ENCODE measurements at regions not wholly inside any gene's neighbourhood (a gene's known extent, or its start where the extent isn't known, plus 50 kb on each side); places are given as distances from the start of the nearest gene placed in this dataset.

DNA sequence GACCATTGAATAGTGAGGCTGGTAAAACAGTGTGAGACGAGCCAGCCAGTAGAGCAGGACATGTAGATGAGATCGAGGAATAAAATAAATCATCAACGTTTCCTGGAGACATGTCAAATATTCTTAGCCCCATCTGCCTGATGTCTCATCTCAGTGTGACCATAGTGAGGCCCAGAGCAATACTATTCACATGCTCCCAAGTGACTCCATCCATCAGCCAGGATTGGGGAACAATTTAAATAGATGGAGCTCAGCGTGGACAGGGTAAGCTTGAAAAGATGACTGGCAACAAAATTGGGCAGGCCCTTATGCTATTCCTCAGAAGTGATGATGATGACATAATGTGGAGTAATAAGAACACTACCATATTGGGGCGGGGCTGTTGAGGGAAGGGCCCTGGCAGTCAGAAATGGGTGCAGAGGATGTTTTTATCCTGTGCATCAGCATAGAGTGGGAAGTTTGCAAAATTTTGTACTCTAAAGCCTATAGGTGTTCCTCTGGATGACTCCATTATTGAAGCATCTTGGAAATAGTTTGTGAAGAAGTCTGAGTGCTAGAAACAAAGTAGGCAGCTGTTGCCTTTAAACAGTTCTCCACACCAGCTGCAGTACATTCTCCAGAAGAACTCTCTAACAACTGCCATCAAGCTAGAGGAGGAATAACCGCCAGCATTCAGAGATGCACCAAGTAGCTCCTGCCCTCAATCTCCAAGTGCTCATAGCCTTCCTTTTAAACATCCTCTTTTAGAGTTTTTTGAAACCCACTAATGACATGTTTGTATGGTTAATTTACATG, 333.0 kb downstream of the DCHS2 start:
- TF ChIP-seq ZC3H10 (CRISPR knock-in tag; IDR thresholded peaks at IDR 0.05) (no peak), ESRRG (CRISPR knock-in tag; IDR thresholded peaks at IDR 0.05) (no peak), RARB (CRISPR knock-in tag; IDR thresholded peaks at IDR 0.05) (no peak), SNAI2 (CRISPR knock-in tag; IDR thresholded peaks at IDR 0.05) (no peak), CSDC2 (CRISPR knock-in tag; IDR thresholded peaks at IDR 0.05) (no peak), ZNF70 (CRISPR knock-in tag; IDR thresholded peaks at IDR 0.05) (no peak), ZFP30 (CRISPR knock-in tag; IDR thresholded peaks at IDR 0.05) (no peak), TOX (CRISPR knock-in tag; IDR thresholded peaks at IDR 0.05; ENCODE audit: borderline replicate concordance) (no peak), ZNF8 (CRISPR knock-in tag; IDR thresholded peaks at IDR 0.05) (no peak)
- TF ChIP-seq, protein P1, sequence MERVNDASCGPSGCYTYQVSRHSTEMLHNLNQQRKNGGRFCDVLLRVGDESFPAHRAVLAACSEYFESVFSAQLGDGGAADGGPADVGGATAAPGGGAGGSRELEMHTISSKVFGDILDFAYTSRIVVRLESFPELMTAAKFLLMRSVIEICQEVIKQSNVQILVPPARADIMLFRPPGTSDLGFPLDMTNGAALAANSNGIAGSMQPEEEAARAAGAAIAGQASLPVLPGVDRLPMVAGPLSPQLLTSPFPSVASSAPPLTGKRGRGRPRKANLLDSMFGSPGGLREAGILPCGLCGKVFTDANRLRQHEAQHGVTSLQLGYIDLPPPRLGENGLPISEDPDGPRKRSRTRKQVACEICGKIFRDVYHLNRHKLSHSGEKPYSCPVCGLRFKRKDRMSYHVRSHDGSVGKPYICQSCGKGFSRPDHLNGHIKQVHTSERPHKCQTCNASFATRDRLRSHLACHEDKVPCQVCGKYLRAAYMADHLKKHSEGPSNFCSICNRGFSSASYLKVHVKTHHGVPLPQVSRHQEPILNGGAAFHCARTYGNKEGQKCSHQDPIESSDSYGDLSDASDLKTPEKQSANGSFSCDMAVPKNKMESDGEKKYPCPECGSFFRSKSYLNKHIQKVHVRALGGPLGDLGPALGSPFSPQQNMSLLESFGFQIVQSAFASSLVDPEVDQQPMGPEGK (CRISPR knock-in tag; IDR thresholded peaks at IDR 0.05; ENCODE audit: borderline replicate concordance) = no peak
- TF ChIP-seq, protein P2, sequence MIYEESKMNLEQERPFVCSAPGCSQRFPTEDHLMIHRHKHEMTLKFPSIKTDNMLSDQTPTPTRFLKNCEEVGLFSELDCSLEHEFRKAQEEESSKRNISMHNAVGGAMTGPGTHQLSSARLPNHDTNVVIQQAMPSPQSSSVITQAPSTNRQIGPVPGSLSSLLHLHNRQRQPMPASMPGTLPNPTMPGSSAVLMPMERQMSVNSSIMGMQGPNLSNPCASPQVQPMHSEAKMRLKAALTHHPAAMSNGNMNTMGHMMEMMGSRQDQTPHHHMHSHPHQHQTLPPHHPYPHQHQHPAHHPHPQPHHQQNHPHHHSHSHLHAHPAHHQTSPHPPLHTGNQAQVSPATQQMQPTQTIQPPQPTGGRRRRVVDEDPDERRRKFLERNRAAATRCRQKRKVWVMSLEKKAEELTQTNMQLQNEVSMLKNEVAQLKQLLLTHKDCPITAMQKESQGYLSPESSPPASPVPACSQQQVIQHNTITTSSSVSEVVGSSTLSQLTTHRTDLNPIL (CRISPR knock-in tag; IDR thresholded peaks at IDR 0.05; ENCODE audit: low read depth) = no peak
- TF ChIP-seq, protein P3, sequence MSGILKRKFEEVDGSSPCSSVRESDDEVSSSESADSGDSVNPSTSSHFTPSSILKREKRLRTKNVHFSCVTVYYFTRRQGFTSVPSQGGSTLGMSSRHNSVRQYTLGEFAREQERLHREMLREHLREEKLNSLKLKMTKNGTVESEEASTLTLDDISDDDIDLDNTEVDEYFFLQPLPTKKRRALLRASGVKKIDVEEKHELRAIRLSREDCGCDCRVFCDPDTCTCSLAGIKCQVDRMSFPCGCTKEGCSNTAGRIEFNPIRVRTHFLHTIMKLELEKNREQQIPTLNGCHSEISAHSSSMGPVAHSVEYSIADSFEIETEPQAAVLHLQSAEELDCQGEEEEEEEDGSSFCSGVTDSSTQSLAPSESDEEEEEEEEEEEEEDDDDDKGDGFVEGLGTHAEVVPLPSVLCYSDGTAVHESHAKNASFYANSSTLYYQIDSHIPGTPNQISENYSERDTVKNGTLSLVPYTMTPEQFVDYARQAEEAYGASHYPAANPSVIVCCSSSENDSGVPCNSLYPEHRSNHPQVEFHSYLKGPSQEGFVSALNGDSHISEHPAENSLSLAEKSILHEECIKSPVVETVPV (CRISPR knock-in tag; IDR thresholded peaks at IDR 0.05) = no peak
- TF ChIP-seq, protein P4, sequence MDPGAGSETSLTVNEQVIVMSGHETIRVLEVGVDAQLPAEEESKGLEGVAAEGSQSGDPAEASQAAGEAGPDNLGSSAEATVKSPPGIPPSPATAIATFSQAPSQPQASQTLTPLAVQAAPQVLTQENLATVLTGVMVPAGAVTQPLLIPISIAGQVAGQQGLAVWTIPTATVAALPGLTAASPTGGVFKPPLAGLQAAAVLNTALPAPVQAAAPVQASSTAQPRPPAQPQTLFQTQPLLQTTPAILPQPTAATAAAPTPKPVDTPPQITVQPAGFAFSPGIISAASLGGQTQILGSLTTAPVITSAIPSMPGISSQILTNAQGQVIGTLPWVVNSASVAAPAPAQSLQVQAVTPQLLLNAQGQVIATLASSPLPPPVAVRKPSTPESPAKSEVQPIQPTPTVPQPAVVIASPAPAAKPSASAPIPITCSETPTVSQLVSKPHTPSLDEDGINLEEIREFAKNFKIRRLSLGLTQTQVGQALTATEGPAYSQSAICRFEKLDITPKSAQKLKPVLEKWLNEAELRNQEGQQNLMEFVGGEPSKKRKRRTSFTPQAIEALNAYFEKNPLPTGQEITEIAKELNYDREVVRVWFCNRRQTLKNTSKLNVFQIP (CRISPR knock-in tag; IDR thresholded peaks at IDR 0.05; ENCODE audit: borderline replicate concordance, low read depth) = no peak

Measured in SK-N-SH treated with all-trans-retinoic acid at 6 μM for 48 hours (cell line).